ENCODE measurements at regions not wholly inside any gene's neighbourhood (a gene's known extent, or its start where the extent isn't known, plus 50 kb on each side); places are given as distances from the start of the nearest gene placed in this dataset.

DNA sequence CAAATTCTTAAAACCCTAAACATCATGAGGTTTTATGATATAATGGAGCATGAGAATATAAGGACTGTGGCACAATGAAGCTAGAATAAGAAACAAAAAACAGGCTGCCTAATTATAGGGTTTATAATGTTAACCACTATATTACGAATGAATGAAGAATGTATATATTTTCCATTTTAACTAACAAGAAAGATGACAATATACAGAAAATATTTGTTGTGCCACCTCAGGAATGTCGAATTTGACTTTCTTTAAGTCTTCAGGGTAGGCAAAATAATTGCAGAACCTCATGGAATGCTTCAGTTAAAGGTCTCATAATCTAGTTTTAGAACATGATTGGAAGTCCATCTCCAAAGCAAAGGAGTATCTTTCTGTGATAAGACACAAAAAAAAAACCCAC lies 282.9 kb upstream of the SLC8A1 start:
- H3K27ac ChIP-seq: no peak overlapping the region
- 44 to 79% methylated on average over 2 of the region's 2 CpGs for WGBS, 2 donors
- DNase-seq: no peak
- H3K36me3 ChIP-seq: no peaks in the 10 kb centered on the region
- no peak overlapping the region for H3K4me3 ChIP-seq
- TF ChIP-seq EP300 (IDR thresholded peaks at IDR 0.05) (no peak), POLR2AphosphoS5 (IDR thresholded peaks at IDR 0.05) (no peak), POLR2A (IDR thresholded peaks at IDR 0.05) (no peak)
- TF ChIP-seq, protein P1, sequence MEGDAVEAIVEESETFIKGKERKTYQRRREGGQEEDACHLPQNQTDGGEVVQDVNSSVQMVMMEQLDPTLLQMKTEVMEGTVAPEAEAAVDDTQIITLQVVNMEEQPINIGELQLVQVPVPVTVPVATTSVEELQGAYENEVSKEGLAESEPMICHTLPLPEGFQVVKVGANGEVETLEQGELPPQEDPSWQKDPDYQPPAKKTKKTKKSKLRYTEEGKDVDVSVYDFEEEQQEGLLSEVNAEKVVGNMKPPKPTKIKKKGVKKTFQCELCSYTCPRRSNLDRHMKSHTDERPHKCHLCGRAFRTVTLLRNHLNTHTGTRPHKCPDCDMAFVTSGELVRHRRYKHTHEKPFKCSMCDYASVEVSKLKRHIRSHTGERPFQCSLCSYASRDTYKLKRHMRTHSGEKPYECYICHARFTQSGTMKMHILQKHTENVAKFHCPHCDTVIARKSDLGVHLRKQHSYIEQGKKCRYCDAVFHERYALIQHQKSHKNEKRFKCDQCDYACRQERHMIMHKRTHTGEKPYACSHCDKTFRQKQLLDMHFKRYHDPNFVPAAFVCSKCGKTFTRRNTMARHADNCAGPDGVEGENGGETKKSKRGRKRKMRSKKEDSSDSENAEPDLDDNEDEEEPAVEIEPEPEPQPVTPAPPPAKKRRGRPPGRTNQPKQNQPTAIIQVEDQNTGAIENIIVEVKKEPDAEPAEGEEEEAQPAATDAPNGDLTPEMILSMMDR (IDR thresholded peaks at IDR 0.05): no peak
- no peaks in the 10 kb centered on the region for H3K9me3 ChIP-seq
- no peaks in the 10 kb centered on the region for H3K4me1 ChIP-seq
- intact Hi-C loops (cut with DNase I): no loop called here
- H3K27me3 ChIP-seq: no peaks in the 10 kb centered on the region

DNA sequence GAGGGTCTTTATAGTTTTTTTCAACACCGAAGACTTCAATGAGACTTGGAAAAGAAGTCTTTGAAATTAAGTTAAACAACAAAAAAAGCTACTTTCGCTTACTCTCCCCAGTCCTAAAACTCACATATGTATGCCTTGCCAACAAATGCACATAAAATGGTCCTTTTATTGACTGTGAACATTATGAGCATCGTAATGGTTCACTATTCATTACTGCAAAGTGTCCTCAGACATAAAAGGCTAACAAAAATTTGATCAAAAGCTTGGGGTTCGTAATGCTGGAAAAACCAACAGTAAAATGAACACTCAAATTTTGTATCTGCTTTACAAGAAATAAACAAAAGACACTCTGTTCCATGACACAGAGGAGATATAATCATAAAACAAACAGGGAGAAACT lies 285.3 kb upstream of the SLC8A1 start:
- WGBS, 2 donors: 40 to 62% methylated on average over 4 of the region's 4 CpGs
- H3K4me3 ChIP-seq: no peak overlapping the region
- H3K27me3 ChIP-seq: no peaks in the 10 kb centered on the region
- H3K9me3 ChIP-seq: no peaks in the 10 kb centered on the region
- H3K27ac ChIP-seq: no peak overlapping the region
- TF ChIP-seq, protein P1 (IDR thresholded peaks at IDR 0.05): no peak
- TF ChIP-seq EP300 (IDR thresholded peaks at IDR 0.05) (no peak), POLR2A (IDR thresholded peaks at IDR 0.05) (no peak), POLR2AphosphoS5 (IDR thresholded peaks at IDR 0.05) (no peak)
- no peaks in the 10 kb centered on the region for H3K36me3 ChIP-seq
- DNase-seq: no peak
- no peaks in the 10 kb centered on the region for H3K4me1 ChIP-seq
- intact Hi-C loops (cut with DNase I): no loop called here

DNA sequence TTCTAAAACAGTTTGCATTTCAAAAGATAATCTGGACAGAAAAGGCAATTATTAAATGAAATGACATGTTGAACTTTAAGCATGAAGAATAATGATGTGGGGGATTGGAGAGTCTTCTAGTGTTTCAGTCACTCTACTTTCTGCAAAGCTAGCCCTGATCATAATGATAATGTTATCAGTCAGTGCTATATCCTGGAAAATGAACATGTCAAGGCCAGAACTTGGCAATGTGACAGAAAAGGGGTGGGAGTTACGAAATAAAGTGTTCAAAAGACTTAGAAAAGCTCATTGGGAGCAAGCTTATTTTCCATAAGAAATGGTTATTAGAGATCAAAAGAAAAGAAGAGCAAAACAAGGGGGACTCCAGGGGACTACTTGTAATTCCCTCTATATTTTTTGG lies 288.5 kb upstream of the SLC8A1 start:
- intact Hi-C loops (cut with DNase I): no loop called here
- Histone ChIP-seq H3K4me3 (no peak overlapping the region), H3K27ac (no peak overlapping the region), H3K36me3 (no peaks in the 10 kb centered on the region), H3K9me3 (no peaks in the 10 kb centered on the region), H3K27me3 (no peaks in the 10 kb centered on the region), H3K4me1 (no peaks in the 10 kb centered on the region)
- 22 to 65% methylated on average over 1 of the region's 1 CpG for WGBS, 2 donors
- DNase-seq: no peak
- no peak for TF ChIP-seq POLR2AphosphoS5 (IDR thresholded peaks at IDR 0.05)
- TF ChIP-seq, protein P1 (IDR thresholded peaks at IDR 0.05): no peak
- TF ChIP-seq POLR2A (IDR thresholded peaks at IDR 0.05): no peak
- no peak for TF ChIP-seq EP300 (IDR thresholded peaks at IDR 0.05)

DNA sequence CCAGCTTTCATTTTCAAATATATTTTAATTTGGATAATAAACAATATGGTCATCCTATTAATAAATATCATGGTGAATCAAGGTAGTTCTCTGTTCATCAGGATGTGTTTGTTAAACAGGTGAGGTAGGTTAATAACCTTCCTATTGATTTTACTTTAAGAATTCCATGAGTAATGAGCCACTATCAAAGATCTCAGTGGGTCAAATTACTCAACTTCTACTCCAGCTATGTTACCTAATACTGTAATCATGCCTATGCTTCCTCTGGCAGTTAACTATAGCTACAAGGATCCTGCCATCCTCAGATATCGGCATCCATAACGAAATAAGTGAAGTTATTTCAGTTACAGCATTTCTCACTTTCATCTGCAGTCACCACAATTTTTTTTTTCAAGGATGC lies 289.6 kb upstream of the SLC8A1 start:
- TF ChIP-seq POLR2AphosphoS5 (IDR thresholded peaks at IDR 0.05) (no peak), POLR2A (IDR thresholded peaks at IDR 0.05) (no peak)
- Histone ChIP-seq H3K9me3 (no peaks in the 10 kb centered on the region), H3K27me3 (no peaks in the 10 kb centered on the region), H3K27ac (no peak overlapping the region), H3K4me3 (no peak overlapping the region), H3K4me1 (no peaks in the 10 kb centered on the region), H3K36me3 (no peaks in the 10 kb centered on the region)
- intact Hi-C loops (cut with DNase I): no loop called here
- WGBS, 2 donors: 87 to 90% methylated on average over 2 of the region's 2 CpGs
- DNase-seq: no peak

DNA sequence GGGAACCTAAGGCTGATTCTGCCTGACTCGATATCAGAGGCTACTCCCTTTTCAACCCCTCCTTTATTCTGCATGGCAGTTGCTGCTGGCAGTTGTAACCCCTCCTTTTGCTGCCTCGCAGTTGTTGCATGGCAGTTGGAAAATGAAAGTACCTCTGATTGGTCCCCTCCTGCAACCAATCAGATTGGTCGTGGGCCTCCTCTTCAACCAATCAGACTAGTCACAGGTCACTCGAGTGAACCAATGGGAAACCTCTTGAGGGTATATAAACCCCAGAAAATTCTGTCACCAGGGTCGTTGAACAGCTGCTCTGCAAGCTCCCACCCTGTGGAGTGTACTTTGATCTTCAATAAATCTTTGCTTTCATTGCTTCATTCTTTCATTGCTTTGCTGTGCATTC lies 294.3 kb upstream of the SLC8A1 start:
- 50 to 80% methylated on average over 5 of the region's 5 CpGs for WGBS, 2 donors
- Histone ChIP-seq H3K27me3 (no peaks in the 10 kb centered on the region), H3K4me3 (no peak overlapping the region), H3K27ac (no peak overlapping the region), H3K4me1 (no peaks in the 10 kb centered on the region), H3K36me3 (no peaks in the 10 kb centered on the region), H3K9me3 (no peaks in the 10 kb centered on the region)
- DNase-seq: no peak
- no peak for TF ChIP-seq POLR2A (IDR thresholded peaks at IDR 0.05)
- TF ChIP-seq, protein P1 (IDR thresholded peaks at IDR 0.05): no peak
- no peak for TF ChIP-seq EP300 (IDR thresholded peaks at IDR 0.05)
- no peak for TF ChIP-seq POLR2AphosphoS5 (IDR thresholded peaks at IDR 0.05)
- intact Hi-C loops (cut with DNase I): no loop called here

Measured in sigmoid colon (tissue), 6 donors.